Gastroesophageal sphincter (tissue), 4 donors: ENCODE measurements at regions not wholly inside any gene's neighbourhood (a gene's known extent, or its start where the extent isn't known, plus 50 kb on each side); places are given as distances from the start of the nearest gene placed in this dataset.

Experiments used
- ATAC-seq: fragments of 150-250 bp; one replicate; pipeline ENCODE4 v1.9.1; 2016; ENCODE audit warnings: mild to moderate bottlenecking, moderate library complexity
- H3K27ac ChIP-seq, 4 donors: fragments of 200-600 bp; sonication (generic) in 3 of 4; 1 replicate in 3 of 4; 2 replicates in 1 of 4; pipeline ENCODE4 v1.5.1; 2016 to 2019
- H3K27me3 ChIP-seq: fragments of 200-600 bp; sonication (generic); one replicate; pipeline ENCODE4 v1.5.1; 2019
- H3K36me3 ChIP-seq, 2 donors: fragments of 200-600 bp; sonication (generic); one replicate each; pipeline ENCODE4 v1.5.1; 2019; ENCODE audit warnings: control low read depth in 1 of 2
- H3K4me1 ChIP-seq, 3 donors: fragments of 200-600 bp; sonication (generic); 1 replicate in 2 of 3; 2 replicates in 1 of 3; pipeline ENCODE4 v1.5.1; 2016 to 2019; ENCODE audit warnings: control low read depth in 2 of 3
- H3K4me3 ChIP-seq, 2 donors: fragments of 200-600 bp; sonication (generic); one replicate each; pipeline ENCODE4 v1.5.1; 2019; ENCODE audit warnings: mild to moderate bottlenecking in 1 of 2, moderate library complexity in 1 of 2
- H3K9me3 ChIP-seq, 3 donors: fragments of 200-600 bp; sonication (generic); one replicate each; pipeline ENCODE4 v1.5.1; 2017 to 2019; ENCODE audit warnings: control low read depth in 2 of 3
- CTCF ChIP-seq, 4 experiments: fragments of 200-600 bp in 2 of 4; fragments of 450-650 bp in 2 of 4; sonication (generic) in 1 of 4; IDR thresholded peaks; one replicate each; pipeline ENCODE4 v1.5.1; 2017 to 2019; ENCODE audit warnings: antibody characterized with exemption in 4 of 4, mild to moderate bottlenecking in 2 of 4, moderate library complexity in 2 of 4
- EP300 ChIP-seq: sonication (generic); formaldehyde crosslinking; IDR thresholded peaks from one replicate; pipeline ENCODE4 v1.6.1; 2017; ENCODE audit warnings: antibody characterized with exemption, mild to moderate bottlenecking
- POLR2A ChIP-seq, 2 donors: fragments of 450-650 bp; IDR thresholded peaks; one replicate each; pipeline ENCODE4 v1.6.1; 2017; ENCODE audit warnings: antibody characterized with exemption in 2 of 2, mild to moderate bottlenecking in 2 of 2, moderate library complexity in 1 of 2
- POLR2AphosphoS5 ChIP-seq: sonication (generic); formaldehyde crosslinking; IDR thresholded peaks from one replicate; pipeline ENCODE4 v1.6.1; 2017; ENCODE audit warnings: antibody characterized with exemption
- WGBS, 2 donors: methylation state at CpG; one replicate each; pipeline ENCODE4 v1.1.5; 2018; ENCODE audit warnings: low coverage in 1 of 2; 5-methylcytosine and 5-hydroxymethylcytosine counted together

DNA sequence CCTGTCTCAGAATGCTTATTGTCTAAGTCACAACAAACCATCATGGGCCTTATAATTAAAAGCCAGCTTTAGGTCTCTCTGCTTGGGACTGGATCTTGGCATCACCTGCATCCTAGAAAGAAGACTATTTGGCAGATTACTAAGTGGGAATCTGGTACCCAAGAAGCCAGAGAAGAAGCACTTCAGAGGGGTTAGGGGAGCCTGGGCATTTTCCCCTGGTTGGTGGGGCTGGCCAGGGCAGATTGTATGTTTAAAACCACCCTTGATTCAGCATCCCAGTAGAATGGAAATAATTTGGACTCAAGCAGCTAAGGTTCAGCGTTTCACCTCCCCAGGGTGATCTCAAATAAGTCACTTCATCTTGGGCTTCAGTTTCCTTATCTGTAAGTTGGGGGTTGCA is 193.7 kb downstream of the MIAT start:
- 64 to 67% methylated on average over 1 of the region's 1 CpG for WGBS, 2 donors
- Histone ChIP-seq H3K4me3 (no peak overlapping the region), H3K27ac (no peak overlapping the region), H3K36me3 (no peaks in the 10 kb centered on the region), H3K27me3 (no peaks in the 10 kb centered on the region), H3K4me1 (no peaks in the 10 kb centered on the region), H3K9me3 (no peaks in the 10 kb centered on the region)
- no peak for TF ChIP-seq POLR2A (IDR thresholded peaks at IDR 0.05)
- TF ChIP-seq POLR2AphosphoS5, result no peak
- no peak for TF ChIP-seq CTCF (IDR thresholded peaks at IDR 0.05)
- no peak for TF ChIP-seq EP300
- ATAC-seq, result no peak

DNA sequence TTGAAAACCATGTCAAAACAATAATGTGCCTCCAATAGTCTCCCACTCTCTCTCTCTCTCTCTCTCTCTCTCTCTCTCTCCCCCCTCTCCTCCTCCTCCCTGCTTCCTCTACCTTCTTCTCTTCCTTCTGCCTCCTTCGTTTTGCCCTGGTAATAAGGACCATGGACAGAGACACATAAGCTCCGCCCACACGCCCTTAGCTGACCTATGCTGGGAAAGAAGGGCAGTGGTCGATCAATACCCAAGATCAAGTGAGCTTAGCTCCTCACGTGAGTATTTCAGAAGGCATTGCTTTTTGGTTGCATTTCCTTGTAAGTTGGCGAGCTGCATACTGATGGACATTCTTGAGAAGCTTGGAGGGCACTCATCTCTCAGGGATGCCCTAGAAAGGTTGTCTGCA is 194.8 kb downstream of the MIAT start:
- Histone ChIP-seq H3K9me3 (no peaks in the 10 kb centered on the region), H3K36me3 (no peaks in the 10 kb centered on the region), H3K4me3 (no peak overlapping the region), H3K27ac (no peak overlapping the region), H3K4me1 (no peaks in the 10 kb centered on the region), H3K27me3 (no peaks in the 10 kb centered on the region)
- no peak for ATAC-seq
- 20% methylated on average over 1 of the region's 6 CpGs; no CpG with 5 or more reads in 1 of the 2 donors for WGBS, 2 donors
- TF ChIP-seq EP300 (no peak), POLR2AphosphoS5 (no peak), CTCF (IDR thresholded peaks at IDR 0.05) (no peak), POLR2A (IDR thresholded peaks at IDR 0.05) (no peak)

DNA sequence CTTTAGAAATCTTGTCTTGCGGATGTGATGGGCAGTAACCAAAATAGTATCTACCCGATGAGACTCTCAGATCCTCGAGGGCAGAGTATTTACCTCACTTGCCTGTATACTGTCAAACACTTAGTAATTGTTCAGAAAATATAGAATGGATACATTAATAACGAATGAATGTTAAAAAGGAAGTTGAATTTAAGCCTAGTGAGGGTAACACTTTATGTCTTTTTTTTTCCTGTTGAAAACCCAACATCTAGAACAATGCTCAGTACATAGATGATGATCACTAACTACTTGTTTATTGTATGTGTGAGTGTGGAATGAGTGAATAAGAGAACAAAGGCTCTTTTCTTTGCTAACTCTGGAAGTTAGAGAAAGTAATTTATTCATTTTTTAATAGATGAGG is 195.7 kb downstream of the MIAT start:
- H3K27me3 ChIP-seq, result no peaks in the 10 kb centered on the region
- no peaks in the 10 kb centered on the region for H3K9me3 ChIP-seq
- 81% methylated on average over 4 of the region's 4 CpGs; no CpG with 5 or more reads in 1 of the 2 donors for WGBS, 2 donors
- H3K4me1 ChIP-seq, result no peaks in the 10 kb centered on the region
- H3K27ac ChIP-seq, result no peak overlapping the region
- no peak for TF ChIP-seq CTCF (IDR thresholded peaks at IDR 0.05)
- TF ChIP-seq POLR2A (IDR thresholded peaks at IDR 0.05), result no peak
- TF ChIP-seq EP300, result no peak
- TF ChIP-seq POLR2AphosphoS5, result no peak
- H3K36me3 ChIP-seq, result no peaks in the 10 kb centered on the region
- no peak overlapping the region for H3K4me3 ChIP-seq
- ATAC-seq, result no peak

- ATAC-seq, result no peak
- Histone ChIP-seq H3K36me3 (no peaks in the 10 kb centered on the region), H3K27me3 (no peaks in the 10 kb centered on the region), H3K4me3 (no peak overlapping the region), H3K27ac (no peak overlapping the region), H3K4me1 (no peaks in the 10 kb centered on the region), H3K9me3 (no peaks in the 10 kb centered on the region)
- TF ChIP-seq POLR2AphosphoS5 (no peak), POLR2A (IDR thresholded peaks at IDR 0.05) (no peak), EP300 (no peak), CTCF (IDR thresholded peaks at IDR 0.05) (no peak)
- 85 to 100% methylated on average over 2 of the region's 2 CpGs for WGBS, 2 donors
Observed at GRCh38 chr22:26853495-26853894, 196.1 kb downstream of the MIAT start.

DNA sequence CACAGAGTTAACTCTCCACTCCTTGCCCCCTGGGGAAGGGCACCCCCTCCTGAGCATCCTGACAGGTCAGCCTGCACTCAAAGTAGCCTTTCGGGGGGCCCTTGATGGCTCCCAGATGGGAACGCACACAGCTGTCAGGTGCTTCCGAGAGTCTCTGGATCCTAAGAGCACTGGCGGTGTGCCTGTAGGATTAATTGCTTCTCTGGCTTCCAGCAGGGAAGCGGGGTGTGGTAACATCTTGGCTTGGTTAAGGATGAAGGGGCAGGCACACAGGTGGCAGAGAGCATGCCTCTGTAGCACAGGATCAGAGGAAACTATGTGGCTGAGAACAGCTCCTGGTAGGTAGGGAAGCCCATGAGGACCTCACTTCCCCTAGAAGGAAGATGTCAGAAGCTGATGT is 199.8 kb downstream of the MIAT start:
- no CpG with 5 or more reads among the region's 5 CpGs for WGBS, 2 donors

More for the DNA sequence above, 199.8 kb downstream of the MIAT start:
- no peaks in the 10 kb centered on the region for H3K4me1 ChIP-seq
- no peaks in the 10 kb centered on the region for H3K9me3 ChIP-seq
- no peaks in the 10 kb centered on the region for H3K27me3 ChIP-seq
- no peaks in the 10 kb centered on the region for H3K36me3 ChIP-seq
- no peak overlapping the region for H3K27ac ChIP-seq
- no peak for ATAC-seq
- no peak overlapping the region for H3K4me3 ChIP-seq
- TF ChIP-seq POLR2AphosphoS5 (no peak), EP300 (no peak), CTCF (IDR thresholded peaks at IDR 0.05) (no peak), POLR2A (IDR thresholded peaks at IDR 0.05) (no peak)
